NCI-H1930 (cell line): ENCODE measurements at regions not wholly inside any gene's neighbourhood (a gene's known extent, or its start where the extent isn't known, plus 50 kb on each side); places are given as distances from the start of the nearest gene placed in this dataset.
"Not testable (repeated sequence)": the region's sequence is repeated elsewhere in the genome, so short reads cannot be mapped to it uniquely, and the experiment has no call there.

Experiments
- DNase-seq, 2 experiments: peaks; one replicate each; lab custom pipeline; 2025; lab: John Stamatoyannopoulos, UW

DNA sequence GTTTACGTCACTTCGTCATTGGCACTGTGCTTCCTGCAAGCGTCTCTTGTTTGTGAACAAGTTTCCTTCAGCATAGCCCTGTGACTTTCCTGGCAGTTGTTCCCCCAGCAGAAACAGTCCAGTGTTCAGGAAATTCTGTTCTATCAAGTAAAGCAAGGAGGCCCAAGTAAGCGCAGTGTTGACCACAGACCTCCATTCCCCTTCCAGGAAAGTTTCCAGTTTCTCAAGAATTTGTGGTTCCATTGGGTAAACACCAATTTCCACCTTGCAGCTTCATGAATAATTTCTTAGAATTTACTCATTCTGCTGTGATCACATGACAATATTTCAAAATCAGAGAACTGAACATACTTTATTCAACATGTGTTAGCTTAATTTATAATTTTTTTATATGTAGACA, 88.5 kb upstream of the ETV3 start:
- DNase-seq: no peak

DNA sequence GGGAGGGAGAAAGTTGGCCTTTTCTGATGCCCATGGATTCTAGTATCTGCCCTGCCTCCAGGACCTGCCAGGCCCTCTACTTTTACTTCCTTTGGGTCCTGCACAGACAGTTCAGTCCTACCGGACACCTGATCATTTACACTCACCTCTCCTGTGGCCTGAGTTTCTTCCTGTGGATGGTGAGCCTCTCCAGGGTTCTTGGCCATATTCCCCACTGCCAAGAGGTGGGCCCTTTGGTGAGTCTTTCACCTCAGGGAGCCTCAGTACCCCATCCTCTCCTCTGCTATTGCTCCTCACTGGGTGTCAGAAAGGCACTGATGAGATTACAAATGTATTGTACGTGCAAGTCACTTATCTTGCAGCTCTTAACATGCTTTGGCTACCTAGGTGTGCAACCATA, 81.4 kb upstream of the ETV3 start:
- no peak for DNase-seq

DNA sequence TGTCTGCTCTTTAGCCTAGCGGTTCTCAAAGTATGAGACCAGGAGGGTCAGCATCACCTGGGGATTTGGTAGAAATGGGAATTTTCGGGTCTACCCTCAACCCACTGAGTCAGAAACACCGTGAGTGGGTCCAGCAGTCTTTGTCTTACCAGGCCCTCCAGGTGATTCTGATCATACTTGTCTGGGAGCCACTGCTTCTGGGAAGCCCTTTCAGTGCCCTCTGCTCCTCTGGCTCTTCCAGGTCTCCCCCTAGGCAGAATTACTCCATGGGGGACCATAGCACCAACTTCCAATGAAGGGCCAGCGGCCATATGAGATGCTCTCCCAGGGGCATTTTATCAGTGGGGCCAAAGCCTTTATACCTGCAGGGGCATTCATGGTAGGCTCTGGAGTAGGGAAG, 81.0 kb upstream of the ETV3 start:
- no peak for DNase-seq

DNA sequence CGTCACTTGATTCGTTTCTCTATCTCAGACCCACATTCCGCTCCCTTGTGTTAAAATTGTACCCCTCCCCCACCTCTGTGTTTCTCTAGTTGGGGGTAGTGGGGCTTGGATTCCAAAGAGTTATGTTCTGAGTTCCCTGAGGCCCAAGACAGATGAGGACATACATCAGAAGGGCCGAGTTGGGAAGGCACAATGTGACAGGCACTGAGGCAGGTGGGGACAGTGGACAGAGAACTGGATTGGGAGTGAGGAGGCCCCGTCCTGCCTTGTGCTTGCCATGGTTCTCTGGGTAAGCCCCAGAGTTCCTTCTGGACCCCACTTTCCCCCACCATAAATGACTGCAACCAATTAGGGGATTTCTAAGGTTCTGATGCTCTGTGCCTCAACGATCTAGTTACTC, 80.5 kb upstream of the ETV3 start:
- no peak for DNase-seq

DNA sequence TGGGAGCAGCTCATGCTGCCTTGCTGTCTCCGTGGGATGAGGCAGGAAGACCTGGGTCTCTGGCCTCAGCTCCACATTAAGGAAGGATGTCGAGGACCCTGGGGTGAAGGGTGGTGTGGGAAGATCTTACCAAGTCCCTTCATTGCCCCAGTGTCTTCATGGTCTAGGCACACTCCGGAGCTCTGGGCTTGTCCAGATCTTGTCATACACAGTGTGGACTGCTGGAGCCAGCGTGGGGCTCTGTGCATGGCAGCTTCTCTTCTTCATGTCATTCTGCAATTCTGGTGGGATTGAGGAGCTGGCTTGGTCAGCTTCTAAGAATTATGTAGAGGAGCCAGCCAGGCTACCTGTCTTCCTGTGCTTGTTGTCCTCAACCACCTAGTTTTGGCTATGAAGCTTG, 79.3 kb upstream of the ETV3 start:
- no peak for DNase-seq

DNA sequence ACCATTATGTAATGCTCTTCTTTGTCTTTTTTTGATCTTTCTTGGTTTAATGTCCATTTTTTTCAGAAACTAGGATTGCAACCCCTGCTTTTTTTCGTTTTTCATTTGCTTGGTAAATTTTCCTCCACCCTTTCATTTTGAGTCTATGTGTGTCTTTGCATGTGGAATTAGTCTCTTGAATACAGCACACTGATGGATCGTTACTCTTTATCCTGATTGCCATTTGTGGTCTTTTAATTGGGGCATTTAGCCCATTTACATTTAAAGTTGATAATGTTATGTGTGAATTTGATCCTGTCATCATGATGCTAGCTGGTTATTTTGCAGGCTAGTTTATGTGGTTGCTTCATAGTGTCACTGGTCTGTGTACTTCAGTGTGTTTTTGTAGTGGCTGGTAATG, 75.6 kb upstream of the ETV3 start:
- no peak for DNase-seq

DNA sequence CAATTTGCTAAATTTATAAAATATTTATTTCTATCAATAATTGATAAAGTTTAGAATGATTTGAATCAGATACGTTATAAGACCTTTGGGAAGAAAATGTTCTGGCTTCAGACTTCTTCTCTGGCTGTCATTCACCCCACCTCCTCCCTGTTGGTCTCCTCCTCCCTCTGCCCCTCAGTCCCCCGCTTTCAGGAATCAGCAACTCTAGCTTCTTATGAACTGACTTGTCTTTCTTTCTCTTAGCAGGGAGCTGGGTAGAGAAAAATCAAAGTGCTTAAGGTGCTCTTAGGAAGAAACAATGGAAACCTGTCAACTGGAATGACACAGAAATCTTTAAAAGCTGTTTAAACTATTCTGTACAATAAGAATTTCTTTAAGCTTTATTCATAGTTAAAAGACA, 71.3 kb upstream of the ETV3 start:
- DNase-seq: no peak

DNA sequence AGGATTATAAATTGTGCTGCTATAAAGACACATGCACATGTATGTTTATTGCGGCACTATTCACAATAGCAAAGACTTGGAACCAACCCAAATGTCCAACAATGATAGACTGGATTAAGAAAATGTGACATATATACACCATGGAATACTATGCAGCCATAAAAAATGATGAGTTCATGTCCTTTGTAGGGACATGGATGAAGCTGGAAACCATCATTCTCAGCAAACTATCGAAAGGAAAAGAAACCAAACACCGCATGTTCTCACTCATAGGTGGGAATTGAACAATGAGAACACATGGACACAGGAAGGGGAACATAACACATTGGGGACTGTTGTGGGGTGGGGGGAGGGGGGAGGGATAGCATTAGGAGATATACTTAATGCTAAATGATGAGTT, 67.8 kb upstream of the ETV3 start:
- not testable (repeated sequence) for DNase-seq

DNA sequence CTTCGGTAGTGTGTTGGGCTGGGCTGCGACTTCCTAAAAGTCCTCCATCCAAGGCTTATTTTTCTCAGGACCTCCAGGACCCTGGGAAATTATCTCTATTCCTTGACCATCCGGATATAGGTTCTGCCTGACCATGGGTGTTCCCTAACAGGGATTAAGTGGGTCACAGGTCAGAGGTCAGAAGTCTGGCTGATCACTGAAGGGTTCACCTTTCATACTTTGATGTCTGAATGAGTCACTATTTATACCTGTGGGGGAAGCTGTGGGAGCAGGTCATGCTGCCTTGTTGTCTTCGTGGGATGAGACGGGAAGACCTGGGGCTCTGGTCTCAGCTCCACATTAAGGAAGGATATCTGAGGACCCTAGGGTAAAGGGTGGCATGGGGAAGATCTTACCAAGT, 65.0 kb upstream of the ETV3 start:
- no peak for DNase-seq

DNA sequence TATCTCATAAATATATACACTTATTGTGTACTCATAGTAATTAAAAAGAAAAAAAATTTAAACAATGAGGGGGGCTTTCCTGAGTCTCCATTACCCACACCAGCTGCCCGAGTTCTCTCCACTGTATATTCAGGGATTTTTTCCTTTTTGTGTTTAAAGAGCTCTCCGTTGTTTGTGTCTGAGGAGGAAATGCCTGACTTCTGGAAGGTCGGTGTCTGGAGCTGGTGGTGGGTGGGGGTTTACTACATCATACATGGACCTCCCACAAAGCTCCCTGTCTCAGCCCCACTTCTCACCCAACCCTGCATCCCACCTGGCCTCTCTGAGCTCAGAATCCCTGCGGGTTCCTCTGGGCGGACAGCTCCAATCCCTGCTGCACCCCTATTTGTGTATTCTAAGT, 64.1 kb upstream of the ETV3 start:
- no peak for DNase-seq

DNA sequence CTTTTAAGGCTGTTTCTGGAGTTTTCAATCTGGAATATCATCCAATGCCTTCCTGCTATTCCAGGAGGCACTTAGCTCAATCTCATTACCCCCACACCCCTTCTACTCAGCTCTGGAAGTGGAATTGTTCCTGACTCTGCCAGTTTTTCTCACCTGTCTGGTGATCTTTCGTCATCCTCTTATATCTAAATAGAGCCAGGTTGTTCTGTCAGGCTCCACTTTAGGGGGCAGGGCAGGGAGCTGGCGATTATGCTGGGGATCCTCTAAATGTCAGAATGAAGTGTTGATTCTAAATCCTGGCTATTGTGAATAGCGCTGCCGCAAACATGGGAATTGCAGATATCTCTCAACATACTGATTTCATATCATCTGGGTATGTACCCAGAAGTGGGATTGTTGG, 63.6 kb upstream of the ETV3 start:
- no peak for DNase-seq

DNA sequence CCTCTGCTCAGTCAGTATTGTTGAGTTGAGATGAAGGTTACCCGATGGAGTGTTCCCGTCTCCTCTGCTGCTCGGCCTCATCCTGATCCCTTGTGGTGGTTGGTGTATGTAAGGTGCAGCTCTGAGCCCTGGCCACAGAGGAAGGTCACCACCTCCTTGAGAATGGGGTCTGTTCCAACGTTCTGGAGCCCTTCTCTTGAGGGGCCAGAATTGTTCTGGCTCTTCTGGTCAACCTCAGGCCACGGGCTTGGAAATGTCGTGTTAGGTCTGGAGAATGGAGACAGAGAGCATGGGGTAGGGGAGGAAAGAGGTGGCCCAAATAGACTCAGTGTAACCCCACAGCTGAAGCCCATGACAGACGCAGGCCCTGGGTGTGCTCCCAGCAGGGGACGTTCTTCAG, 62.3 kb upstream of the ETV3 start:
- no peak for DNase-seq

DNA sequence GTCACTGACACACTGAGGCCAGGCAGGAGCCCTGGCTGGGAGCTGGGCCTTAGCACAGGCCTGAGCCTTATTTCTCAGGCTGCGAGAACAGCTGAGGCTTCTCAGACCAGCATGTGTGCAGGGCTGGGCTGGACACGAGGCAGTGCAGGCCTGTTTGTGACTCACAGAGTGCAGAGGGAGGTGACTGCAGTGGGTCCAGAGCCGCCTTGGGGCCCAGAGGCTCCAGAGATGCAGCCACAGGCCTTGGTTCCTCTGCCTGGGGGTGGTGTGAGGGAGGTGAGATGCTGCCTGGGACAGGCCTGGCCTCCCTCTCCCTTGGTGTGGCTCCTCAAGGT, 61.2 kb upstream of the ETV3 start:
- DNase-seq: no peak

DNA sequence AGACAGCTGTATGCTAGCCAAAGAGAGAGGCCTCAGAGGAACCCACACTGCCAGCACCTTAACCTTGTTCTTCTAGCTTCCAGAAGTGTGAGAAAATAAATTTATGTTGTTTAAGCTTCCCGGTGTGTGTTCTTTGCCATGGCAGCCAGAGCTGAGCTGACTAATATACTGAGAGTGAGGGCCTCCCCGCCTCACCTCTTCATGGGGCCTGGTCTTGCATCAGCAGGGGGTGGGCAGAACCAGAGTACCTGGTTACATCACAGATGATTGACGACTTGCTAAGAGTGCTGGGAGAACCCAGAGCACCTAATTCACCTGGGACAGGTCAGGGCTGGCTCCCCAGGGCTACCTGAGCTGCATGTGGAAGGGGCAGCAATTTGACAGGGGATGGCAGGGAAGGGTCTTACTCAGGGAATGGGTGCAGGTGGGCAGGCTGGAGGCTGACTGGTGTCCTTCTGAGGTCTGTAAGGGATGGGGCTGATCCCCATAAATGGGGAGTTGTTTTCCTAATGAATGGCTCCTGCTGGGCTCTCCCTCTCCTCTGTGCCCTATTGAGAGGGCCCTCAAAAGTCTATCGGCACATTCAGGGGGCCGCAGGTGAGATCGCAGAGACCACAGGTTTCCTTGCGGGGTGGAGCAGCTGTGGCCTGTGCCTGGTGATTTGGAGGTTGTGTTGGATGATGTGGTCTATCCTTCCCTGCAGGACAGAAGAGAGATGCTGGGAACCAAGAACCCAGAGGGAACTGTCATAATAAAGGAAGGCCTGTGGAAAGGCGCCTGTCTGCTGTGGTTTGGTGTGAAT, 60.6 kb upstream of the ETV3 start:
- no peak for DNase-seq

DNA sequence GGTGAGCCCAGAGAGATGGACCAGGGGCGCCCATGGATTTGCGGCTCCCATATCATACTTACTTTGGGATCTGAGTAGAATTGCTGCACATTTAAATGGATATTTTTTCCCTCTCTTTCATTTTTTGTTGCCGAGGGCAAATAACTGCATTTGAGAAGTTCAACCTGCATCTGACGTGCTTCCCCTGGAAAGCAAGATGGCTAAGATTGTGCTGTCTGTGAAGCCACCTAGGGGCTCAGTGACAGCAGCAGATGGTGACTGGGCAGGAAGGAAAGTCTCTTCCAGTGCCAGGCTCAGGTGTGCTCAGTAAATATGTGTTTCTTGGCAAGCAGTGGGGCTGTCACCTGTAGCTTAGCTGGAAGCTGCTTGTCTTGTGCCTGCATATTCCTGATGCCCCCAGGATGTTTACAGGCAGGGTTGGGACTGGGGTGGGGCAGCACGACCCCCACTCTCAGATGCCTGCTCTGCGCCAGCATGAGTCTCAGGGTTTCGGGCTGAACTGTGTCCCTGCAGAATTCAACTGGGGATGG, 59.8 kb upstream of the ETV3 start:
- DNase-seq: no peak

DNA sequence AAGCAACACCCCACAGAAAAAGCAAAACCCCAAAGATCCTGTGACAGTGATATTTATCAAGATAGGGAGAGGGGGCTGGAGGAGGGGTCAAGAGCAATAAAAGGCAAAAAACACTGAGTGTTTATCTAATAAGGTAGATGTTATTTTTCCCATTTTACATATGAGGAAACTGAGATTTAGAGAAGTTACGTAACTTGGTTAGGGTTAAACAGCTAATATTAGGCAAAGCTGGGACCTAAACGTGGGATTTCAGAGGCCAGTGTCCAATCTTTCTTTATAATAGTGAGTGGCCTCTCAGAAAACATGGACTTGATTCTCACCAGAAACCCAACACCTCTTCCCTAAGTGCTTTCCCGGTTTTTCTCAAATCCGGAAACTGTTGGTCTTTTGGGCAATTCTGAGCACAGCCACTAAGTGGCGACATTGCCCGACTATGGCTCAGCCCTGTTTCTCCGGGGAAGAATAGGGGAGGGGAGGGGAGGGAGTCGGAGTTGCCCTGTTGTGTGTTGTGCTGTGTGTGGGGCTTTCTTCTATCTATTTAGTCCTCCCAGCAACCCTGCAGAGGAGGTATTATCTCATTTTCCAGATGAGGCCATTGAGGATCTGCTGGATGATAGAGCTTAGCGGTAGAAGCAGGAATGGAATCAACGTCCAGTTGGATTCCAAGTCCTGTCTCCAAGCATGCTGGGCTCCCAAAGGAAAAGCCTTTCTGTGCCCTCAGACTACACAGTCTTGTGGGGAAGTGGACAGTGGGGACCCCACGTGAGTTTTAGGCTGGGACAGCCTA, 58.7 kb upstream of the ETV3 start:
- not testable (repeated sequence) for DNase-seq

DNA sequence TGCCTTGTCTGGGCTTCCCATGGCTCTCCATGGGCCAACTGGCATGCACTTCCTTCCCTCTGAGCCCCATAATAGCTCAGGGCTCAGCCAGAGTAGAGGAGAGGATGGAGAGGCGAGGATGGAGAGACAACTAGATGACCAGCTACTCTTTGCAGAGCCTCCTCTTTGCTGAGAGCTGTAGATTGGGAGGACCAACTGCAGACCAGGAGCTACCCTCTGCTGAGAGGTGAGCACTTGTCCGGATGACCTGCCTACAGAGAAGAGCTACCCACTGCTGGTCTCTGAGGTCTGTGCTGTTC, 58.0 kb upstream of the ETV3 start:
- DNase-seq: no peak

DNA sequence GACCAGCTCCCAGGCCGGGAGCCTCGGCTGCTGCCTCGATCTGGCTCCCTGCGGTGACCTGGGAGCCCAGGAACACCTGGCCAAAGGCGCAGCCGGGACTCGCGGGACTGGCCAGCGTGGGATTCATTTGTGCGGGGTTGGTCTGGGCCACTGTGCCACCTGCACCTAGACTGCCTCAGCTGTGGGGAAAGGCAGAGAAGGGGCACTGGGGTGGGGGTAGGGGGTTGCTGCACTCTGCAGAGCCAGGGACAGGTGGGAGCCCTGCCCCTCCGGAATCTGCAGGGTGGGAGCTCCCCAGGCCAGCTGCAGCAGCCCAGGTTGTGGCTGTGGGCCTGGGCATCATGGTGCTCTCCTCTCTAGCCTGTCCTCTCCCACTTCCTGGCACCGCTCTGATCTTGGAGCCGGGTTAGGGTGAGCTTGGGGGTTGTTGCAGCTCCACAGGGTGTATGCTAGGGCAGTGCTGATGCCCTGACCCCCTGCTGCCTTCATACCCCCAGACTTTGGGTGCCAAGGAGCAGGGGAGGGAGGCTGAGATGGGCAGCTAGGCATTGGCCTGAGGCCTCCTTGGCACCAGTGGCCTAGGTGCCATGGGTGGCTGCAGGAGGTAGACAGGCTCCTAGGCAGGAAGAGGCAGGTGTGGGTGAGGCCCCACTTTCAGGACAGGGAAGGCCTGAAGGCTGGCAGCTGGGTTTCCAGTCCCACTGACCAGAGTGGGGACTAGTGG, 57.5 kb upstream of the ETV3 start:
- DNase-seq: no peak

DNA sequence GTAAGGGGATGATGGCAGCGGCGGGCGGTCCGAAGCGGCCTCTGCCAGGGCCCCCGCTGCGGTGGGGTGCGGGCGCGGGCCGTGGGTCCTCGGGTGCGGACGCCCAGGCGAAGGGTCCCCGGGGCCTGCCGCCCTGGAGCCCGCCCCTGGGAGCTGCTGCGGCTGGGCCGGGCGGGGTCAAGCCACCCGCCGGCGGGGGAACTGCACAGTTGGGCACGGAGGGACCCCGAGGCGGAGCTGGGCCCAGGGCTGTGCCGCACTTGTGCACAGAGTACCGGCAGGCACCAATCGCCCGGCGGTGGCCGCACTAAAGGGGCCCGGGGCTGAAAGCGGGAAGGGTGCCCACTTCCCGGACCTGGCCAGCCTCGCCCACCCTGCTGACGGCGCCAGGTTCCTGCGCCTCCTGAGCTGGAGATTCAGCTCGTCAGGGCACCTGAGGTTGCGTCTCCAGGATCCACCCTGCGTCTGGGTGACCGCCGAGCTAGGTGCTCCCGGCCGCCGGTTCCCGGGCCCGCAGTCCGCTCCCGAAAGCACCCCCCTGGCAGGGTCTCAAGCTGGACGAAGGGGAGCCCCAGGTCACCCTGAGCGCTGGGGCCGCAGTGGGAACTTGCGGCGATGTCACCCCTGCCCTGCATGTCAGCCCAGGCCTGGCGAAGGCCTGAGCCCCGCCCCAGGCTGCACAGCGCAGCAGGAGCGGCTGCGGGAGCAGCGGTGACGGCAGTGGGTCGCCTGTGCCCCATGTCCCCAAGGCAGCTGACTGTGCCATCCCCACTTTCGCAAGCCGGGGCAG, 56.7 kb upstream of the ETV3 start:
- no peak for DNase-seq

DNA sequence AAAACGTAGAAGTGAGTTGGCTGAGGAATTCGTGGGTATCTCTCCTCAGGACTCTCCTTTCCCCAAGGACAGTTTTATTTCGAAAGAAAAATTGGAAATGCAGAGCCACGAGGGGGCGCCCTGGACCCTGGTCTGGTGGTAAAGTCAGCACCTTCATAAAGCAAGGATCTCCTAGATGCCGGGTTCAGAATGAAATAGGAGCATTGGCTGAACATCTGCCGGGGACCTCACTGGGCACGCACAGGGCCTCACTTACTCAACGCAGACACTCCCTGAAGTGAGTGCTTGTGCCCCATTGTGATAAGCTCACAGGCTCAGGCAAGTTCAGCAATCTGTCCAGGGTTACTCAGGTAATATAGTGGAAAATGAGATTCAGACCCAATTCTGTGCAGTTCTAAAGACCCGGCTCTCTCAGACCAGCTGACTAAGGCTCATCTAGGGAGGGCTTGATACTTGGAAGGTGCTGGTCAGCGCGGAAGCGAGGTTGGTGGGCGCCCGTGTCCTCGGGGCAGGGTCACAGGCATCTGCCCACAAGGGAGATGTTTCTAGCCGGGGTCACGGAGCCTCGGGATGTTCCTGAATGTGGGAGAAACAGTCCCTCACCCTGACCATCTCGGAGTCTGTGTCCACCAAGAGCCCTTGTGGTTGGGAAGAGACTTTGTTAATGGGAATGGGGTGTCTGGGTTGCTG, 55.7 kb upstream of the ETV3 start:
- DNase-seq: peak in 1 of 2 experiments; percentile 58

DNA sequence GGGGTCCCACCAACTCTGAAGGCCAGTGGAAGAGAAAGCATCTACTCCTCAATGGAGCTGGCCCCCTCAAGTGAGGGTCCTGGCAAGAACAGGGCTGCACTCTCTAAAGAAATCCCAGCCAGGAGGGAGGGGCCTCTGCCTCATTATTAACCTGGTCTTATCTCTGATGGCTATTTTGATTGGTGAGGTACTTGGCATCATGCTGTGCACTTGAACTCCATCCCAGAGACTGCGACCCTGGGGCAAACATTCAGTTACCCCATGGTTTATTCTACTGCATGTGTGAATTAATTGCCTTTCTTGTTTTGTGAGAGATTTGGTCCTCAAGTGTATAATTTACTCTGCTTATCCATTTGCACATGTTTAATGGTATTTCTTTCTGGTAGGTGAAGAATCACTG, 55.0 kb upstream of the ETV3 start:
- DNase-seq: no peak
